ENCODE measurements at regions not wholly inside any gene's neighbourhood (a gene's known extent, or its start where the extent isn't known, plus 50 kb on each side); places are given as distances from the start of the nearest gene placed in this dataset.

DNA sequence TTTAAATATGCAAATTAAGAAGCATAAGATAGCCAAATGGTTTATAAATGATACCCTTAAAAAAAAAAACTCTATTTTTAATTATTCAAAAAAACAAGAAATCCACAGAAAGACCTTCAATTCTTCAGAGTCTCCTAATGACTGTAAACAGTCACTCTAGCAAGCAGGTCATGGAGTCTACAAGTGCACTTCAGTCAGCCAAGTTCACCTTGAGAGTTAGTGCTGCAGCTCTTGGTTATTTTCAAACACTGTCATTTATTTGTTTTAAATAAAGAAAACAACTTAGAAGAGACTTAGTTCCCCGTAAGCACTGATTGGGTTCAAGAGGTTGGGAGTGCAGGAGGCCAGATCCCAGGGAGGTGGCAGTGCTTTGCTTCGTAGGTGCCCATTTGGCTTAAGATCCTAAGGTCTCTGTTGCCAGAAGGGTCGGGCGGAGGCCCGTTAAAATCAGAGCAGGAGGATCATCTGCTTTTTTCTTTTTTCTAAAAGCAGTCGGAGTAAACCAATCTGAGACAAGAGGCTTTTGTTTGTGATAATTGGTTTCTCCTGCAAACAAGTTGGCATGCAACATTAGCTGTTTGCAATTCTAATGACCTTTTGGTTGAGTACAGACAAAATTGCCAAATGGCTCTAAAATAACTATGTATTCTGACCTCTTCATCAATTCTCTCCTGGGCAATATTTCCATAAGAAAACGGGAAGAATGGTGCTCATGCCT lies 86.4 kb upstream of the ELMO1 start:
- TF ChIP-seq, protein P1, sequence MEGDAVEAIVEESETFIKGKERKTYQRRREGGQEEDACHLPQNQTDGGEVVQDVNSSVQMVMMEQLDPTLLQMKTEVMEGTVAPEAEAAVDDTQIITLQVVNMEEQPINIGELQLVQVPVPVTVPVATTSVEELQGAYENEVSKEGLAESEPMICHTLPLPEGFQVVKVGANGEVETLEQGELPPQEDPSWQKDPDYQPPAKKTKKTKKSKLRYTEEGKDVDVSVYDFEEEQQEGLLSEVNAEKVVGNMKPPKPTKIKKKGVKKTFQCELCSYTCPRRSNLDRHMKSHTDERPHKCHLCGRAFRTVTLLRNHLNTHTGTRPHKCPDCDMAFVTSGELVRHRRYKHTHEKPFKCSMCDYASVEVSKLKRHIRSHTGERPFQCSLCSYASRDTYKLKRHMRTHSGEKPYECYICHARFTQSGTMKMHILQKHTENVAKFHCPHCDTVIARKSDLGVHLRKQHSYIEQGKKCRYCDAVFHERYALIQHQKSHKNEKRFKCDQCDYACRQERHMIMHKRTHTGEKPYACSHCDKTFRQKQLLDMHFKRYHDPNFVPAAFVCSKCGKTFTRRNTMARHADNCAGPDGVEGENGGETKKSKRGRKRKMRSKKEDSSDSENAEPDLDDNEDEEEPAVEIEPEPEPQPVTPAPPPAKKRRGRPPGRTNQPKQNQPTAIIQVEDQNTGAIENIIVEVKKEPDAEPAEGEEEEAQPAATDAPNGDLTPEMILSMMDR (IDR thresholded peaks at IDR 0.05; ENCODE audit: low read depth, low read length): no peak
- no peak for TF ChIP-seq EZH2phosphoT487 (IDR thresholded peaks at IDR 0.05; ENCODE audit: low read depth)
